ENCODE measurements at regions not wholly inside any gene's neighbourhood (a gene's known extent, or its start where the extent isn't known, plus 50 kb on each side); places are given as distances from the start of the nearest gene placed in this dataset.

GRCh38 chr2:54392555-54393324 is 63.4 kb upstream of the SPTBN1 start:
- DNase-seq (ENCODE audit: low read depth), result no peak

GRCh38 chr2:54394392-54394791 is 61.7 kb upstream of the SPTBN1 start:
- no peak for DNase-seq (ENCODE audit: low read depth)

- peak; percentile 38 for DNase-seq (ENCODE audit: low read depth)
These were observed 60.0 kb upstream of the SPTBN1 start for GRCh38 chr2:54396107-54396506.

- DNase-seq (ENCODE audit: low read depth), result no peak
These were observed 59.3 kb upstream of the SPTBN1 start for GRCh38 chr2:54396798-54397197.

GRCh38 chr2:54397426-54397825 is 58.7 kb upstream of the SPTBN1 start:
- no peak for DNase-seq (ENCODE audit: low read depth)

GRCh38 chr2:54401554-54401953 is 54.6 kb upstream of the SPTBN1 start:
- DNase-seq (ENCODE audit: low read depth), result no peak

- DNase-seq (ENCODE audit: low read depth), result no peak
These were observed 53.8 kb upstream of the SPTBN1 start for GRCh38 chr2:54402350-54402749.

- DNase-seq (ENCODE audit: low read depth), result no peak
These were observed 52.5 kb upstream of the SPTBN1 start for GRCh38 chr2:54403512-54404238.

- no peak for DNase-seq (ENCODE audit: low read depth)
These were observed 51.9 kb upstream of the SPTBN1 start for GRCh38 chr2:54404270-54404669.

GRCh38 chr2:54406031-54406430 is 50.1 kb upstream of the SPTBN1 start:
- no peak for DNase-seq (ENCODE audit: low read depth)

Measured in HS-5 (cell line).